Osteocyte (in vitro differentiated cells): ENCODE measurements at regions not wholly inside any gene's neighbourhood (a gene's known extent, or its start where the extent isn't known, plus 50 kb on each side); places are given as distances from the start of the nearest gene placed in this dataset.

Experiments
- DNase-seq: peaks from one replicate; pipeline ENCODE4 v3.0.0; 2021; ENCODE audit warnings: mixed read lengths; ENCODE audit not compliant: unreplicated experiment; ENCODE audit errors: extremely low spot score
- H3K27ac Mint-ChIP-seq: one replicate; pipeline ENCODE4 v1.8.0; 2021; ENCODE audit warnings: mild to moderate bottlenecking, mixed read lengths; ENCODE audit not compliant: unreplicated experiment
- H3K27me3 Mint-ChIP-seq: one replicate; pipeline ENCODE4 v1.8.0; 2021; ENCODE audit warnings: mixed read lengths; ENCODE audit not compliant: unreplicated experiment
- H3K36me3 Mint-ChIP-seq: one replicate; pipeline ENCODE4 v1.8.0; 2021; ENCODE audit warnings: mixed read lengths; ENCODE audit not compliant: unreplicated experiment
- H3K4me1 Mint-ChIP-seq: one replicate; pipeline ENCODE4 v1.8.0; 2021; ENCODE audit warnings: mixed read lengths; ENCODE audit not compliant: unreplicated experiment
- H3K4me3 Mint-ChIP-seq: one replicate; pipeline ENCODE4 v1.8.0; 2021; ENCODE audit warnings: mild to moderate bottlenecking, moderate library complexity, mixed read lengths; ENCODE audit not compliant: unreplicated experiment
- H3K9me3 Mint-ChIP-seq: one replicate; pipeline ENCODE4 v1.8.0; 2021; ENCODE audit warnings: mixed read lengths; ENCODE audit not compliant: unreplicated experiment
- TF ChIP-seq, protein P1 (sequence below): fragments of 200-600 bp; sonication (generic); IDR thresholded peaks from 2 replicates; pipeline ENCODE4 v1.5.0; 2021; ENCODE audit warnings: antibody characterized with exemption, mild to moderate bottlenecking, moderate library complexity

DNA sequence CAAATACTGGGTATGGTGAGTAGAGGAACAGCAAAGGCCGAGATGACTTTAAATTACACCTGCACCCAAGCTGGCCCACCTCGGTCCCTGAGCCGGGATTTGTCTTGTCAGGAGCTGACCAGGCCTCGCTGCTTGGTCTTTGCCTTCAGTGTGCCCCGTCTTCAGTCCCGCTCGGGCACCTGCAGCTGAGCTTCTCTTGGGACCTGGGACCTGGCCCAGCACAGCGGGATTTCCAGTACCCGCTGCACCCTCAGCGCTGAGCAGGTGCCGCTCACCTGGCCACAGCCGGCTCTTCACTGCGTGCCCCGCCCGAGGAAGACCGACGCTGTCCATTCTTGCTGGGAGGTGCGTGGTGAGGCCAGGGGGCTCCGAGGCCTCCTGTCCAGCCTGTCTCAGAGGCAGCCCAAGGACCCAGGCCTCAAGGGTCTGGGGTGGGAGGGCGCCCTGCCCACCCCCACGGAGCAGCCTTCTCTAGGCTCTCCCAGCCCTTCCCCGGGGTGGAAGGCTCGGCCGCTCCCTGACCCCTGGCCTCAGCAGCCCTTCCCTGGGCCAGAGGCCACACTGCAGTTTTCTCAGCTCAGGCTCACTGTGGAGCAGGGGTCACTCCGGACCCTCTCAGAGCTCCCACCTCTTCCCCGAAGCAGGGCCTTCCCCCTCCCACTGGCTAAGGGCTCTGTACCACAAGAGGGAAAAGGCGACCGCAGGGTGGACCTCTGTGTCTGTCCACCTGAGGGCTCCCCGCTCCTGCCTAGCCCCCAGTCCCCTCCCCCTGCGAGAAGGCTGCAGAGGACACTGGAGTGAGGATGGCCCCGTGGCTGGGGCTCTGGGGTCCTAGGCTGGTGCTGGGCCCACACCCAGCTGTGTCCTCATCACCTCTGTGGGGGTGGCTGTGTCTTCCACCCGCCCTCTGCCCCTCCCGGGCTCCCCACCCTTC, 119.3 kb downstream of the RNASET2 start:
- Mint-ChIP-seq H3K27me3 (peaks cover 21% of the 10 kb centered on the region), H3K27ac (no peak overlapping the region), H3K4me3 (no peak overlapping the region), H3K4me1 (no peaks in the 10 kb centered on the region), H3K9me3 (no peaks in the 10 kb centered on the region), H3K36me3 (no peaks in the 10 kb centered on the region)
- peak; percentile 76 for DNase-seq
- TF ChIP-seq, protein P1, sequence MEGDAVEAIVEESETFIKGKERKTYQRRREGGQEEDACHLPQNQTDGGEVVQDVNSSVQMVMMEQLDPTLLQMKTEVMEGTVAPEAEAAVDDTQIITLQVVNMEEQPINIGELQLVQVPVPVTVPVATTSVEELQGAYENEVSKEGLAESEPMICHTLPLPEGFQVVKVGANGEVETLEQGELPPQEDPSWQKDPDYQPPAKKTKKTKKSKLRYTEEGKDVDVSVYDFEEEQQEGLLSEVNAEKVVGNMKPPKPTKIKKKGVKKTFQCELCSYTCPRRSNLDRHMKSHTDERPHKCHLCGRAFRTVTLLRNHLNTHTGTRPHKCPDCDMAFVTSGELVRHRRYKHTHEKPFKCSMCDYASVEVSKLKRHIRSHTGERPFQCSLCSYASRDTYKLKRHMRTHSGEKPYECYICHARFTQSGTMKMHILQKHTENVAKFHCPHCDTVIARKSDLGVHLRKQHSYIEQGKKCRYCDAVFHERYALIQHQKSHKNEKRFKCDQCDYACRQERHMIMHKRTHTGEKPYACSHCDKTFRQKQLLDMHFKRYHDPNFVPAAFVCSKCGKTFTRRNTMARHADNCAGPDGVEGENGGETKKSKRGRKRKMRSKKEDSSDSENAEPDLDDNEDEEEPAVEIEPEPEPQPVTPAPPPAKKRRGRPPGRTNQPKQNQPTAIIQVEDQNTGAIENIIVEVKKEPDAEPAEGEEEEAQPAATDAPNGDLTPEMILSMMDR: no peak

DNA sequence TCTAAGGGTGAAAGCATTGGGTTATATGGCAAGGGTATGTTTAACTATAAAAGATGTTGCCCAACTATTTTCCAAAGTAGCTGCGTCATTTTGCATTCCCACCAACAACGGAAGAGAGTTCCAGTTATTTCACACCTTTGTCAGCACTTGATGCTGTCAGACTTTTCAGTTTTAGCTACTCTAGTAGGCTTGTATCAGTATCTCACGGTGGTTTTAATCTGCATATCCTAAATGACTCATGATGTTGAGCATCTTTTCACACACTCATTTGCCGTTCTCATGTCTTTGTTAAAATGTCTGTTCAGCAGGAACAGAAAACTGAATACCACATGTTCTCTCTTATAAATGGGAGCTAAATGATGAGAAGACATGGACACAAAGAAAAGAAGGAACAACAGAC, 122.3 kb downstream of the RNASET2 start:
- H3K9me3 Mint-ChIP-seq: no peaks in the 10 kb centered on the region
- no peak overlapping the region for H3K4me3 Mint-ChIP-seq
- DNase-seq: no peak
- no peak overlapping the region for H3K27ac Mint-ChIP-seq
- H3K36me3 Mint-ChIP-seq: no peaks in the 10 kb centered on the region
- peaks cover 27% of the 10 kb centered on the region for H3K27me3 Mint-ChIP-seq
- TF ChIP-seq, protein P1: no peak
- H3K4me1 Mint-ChIP-seq: no peaks in the 10 kb centered on the region

DNA sequence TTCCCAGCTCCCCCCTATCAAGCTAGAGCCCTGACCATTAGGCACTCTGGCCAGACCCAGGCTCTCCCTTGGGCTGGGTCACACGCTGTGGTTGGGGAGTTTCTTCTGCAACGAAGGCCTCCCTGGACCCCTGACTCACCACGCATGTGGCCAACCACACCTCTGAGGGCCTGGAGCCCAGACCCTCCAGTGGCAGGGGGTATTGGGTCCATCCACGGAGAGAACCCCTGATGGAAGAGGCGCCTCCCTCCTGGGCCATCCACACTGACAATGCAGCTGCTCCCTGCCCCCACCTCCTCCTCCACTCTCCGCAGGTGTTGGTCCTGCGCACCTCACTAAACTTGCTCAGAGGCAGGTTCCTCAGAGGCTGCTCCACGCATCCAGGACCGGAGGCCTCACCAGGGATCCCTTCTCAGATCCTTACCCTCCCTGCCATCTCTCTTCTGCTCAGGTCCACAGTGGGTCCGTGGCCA, 125.4 kb downstream of the RNASET2 start:
- Mint-ChIP-seq H3K4me3 (no peak overlapping the region), H3K36me3 (no peaks in the 10 kb centered on the region), H3K9me3 (no peaks in the 10 kb centered on the region), H3K27me3 (peaks cover 30% of the 10 kb centered on the region), H3K4me1 (peaks cover 7% of the 10 kb centered on the region), H3K27ac (no peak overlapping the region)
- DNase-seq: peak; percentile 77
- TF ChIP-seq, protein P1: no peak

DNA sequence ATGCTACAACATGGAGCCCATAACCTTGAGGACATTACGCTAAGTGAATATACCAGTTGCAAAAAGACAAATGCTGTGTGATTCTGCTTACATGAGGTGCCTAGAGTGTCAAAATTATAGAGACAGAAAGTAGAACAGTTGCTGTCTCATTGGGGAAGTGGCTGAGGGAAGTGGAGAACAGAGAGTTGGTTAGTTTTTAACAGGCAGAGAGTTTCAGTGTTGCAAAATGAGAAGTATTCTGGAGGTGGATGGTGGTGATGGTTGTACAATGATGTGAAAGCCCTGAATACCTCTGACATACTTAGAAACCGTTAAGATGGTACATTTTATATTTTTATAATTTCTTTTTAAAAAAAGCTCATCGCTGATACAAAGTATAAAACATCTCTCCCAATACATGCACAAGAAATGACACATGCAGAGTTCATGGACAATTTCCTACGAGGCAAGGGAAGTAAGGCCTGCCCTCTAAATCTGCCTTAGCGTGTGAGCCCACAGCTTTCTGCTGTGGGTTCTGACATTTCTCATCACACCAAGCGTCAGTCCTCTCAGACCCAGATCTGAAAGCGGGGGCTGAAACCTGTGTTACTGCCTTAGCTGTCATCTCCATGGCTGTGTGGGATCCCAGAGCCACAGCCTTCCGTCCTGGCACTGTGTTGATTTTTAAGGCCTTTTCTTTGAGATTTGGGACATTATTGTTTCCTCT, 126.0 kb downstream of the RNASET2 start:
- Mint-ChIP-seq H3K27ac (no peak overlapping the region), H3K9me3 (no peaks in the 10 kb centered on the region), H3K4me3 (no peak overlapping the region), H3K27me3 (peaks cover 29% of the 10 kb centered on the region), H3K4me1 (peaks cover 12% of the 10 kb centered on the region), H3K36me3 (no peaks in the 10 kb centered on the region)
- no peak for DNase-seq
- TF ChIP-seq, protein P1: no peak

DNA sequence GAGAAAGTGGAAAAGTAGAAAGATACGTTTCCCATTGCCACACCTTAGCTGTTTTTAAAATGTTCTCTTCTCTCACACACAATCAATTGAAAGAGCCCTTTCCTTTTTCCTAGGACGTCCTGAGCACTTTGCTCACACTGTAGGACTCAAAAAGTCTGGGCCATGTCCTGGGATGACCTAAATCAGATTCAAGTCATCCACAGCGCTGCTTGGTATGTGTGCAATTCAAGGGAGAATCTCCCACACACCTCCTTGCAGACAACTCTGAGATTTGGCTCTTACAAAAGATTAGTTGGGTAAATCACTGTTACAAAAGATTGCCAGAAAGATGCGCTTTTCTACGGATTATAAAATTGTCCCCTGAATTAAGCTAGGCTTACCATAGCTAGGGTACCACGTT, 130.1 kb downstream of the RNASET2 start:
- H3K9me3 Mint-ChIP-seq: no peaks in the 10 kb centered on the region
- TF ChIP-seq, protein P1: no peak
- no peak overlapping the region for H3K4me3 Mint-ChIP-seq
- H3K36me3 Mint-ChIP-seq: no peaks in the 10 kb centered on the region
- H3K27me3 Mint-ChIP-seq: peaks cover 9% of the 10 kb centered on the region
- peaks cover 12% of the 10 kb centered on the region for H3K4me1 Mint-ChIP-seq
- no peak for DNase-seq
- H3K27ac Mint-ChIP-seq: peak overlapping the region; percentile 62
